ENCODE measurements at regions not wholly inside any gene's neighbourhood (a gene's known extent, or its start where the extent isn't known, plus 50 kb on each side); places are given as distances from the start of the nearest gene placed in this dataset.

GRCh38 chr3:110384601-110385000 lies 687.0 kb upstream of the NECTIN3 start:
- DNase-seq (ENCODE audit: low read depth) = no peak
- H3K4me3 ChIP-seq (ENCODE audit: low read depth, low read length) = no peak overlapping the region
- TF ChIP-seq, protein P1, sequence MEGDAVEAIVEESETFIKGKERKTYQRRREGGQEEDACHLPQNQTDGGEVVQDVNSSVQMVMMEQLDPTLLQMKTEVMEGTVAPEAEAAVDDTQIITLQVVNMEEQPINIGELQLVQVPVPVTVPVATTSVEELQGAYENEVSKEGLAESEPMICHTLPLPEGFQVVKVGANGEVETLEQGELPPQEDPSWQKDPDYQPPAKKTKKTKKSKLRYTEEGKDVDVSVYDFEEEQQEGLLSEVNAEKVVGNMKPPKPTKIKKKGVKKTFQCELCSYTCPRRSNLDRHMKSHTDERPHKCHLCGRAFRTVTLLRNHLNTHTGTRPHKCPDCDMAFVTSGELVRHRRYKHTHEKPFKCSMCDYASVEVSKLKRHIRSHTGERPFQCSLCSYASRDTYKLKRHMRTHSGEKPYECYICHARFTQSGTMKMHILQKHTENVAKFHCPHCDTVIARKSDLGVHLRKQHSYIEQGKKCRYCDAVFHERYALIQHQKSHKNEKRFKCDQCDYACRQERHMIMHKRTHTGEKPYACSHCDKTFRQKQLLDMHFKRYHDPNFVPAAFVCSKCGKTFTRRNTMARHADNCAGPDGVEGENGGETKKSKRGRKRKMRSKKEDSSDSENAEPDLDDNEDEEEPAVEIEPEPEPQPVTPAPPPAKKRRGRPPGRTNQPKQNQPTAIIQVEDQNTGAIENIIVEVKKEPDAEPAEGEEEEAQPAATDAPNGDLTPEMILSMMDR (IDR thresholded peaks at IDR 0.05; ENCODE audit: insufficient read depth, low read depth, low read length, missing control alignments) = no peak

GRCh38 chr3:110389005-110389404 lies 682.6 kb upstream of the NECTIN3 start:
- no peak for DNase-seq (ENCODE audit: low read depth)
- H3K4me3 ChIP-seq (ENCODE audit: low read depth, low read length) = no peak overlapping the region
- TF ChIP-seq, protein P1 (IDR thresholded peaks at IDR 0.05; ENCODE audit: insufficient read depth, low read depth, low read length, missing control alignments) = no peak

- no peak overlapping the region for H3K4me3 ChIP-seq (ENCODE audit: low read depth, low read length)
- DNase-seq (ENCODE audit: low read depth) = no peak
- TF ChIP-seq, protein P1 (IDR thresholded peaks at IDR 0.05; ENCODE audit: insufficient read depth, low read depth, low read length, missing control alignments) = no peak
These were observed 681.2 kb upstream of the NECTIN3 start for GRCh38 chr3:110390372-110390771.

- TF ChIP-seq, protein P1 (IDR thresholded peaks at IDR 0.05; ENCODE audit: insufficient read depth, low read depth, low read length, missing control alignments) = no peak
- DNase-seq (ENCODE audit: low read depth) = no peak
- H3K4me3 ChIP-seq (ENCODE audit: low read depth, low read length) = no peak overlapping the region
These were observed 680.6 kb upstream of the NECTIN3 start for GRCh38 chr3:110391042-110391441.

- DNase-seq (ENCODE audit: low read depth) = no peak
- no peak overlapping the region for H3K4me3 ChIP-seq (ENCODE audit: low read depth, low read length)
- TF ChIP-seq, protein P1 (IDR thresholded peaks at IDR 0.05; ENCODE audit: insufficient read depth, low read depth, low read length, missing control alignments) = no peak
These were observed 679.8 kb upstream of the NECTIN3 start for GRCh38 chr3:110391640-110392395.

GRCh38 chr3:110393941-110394340 lies 677.7 kb upstream of the NECTIN3 start:
- no peak for DNase-seq (ENCODE audit: low read depth)
- no peak overlapping the region for H3K4me3 ChIP-seq (ENCODE audit: low read depth, low read length)
- TF ChIP-seq, protein P1 (IDR thresholded peaks at IDR 0.05; ENCODE audit: insufficient read depth, low read depth, low read length, missing control alignments) = no peak

GRCh38 chr3:110397115-110397514 lies 674.5 kb upstream of the NECTIN3 start:
- no peak overlapping the region for H3K4me3 ChIP-seq (ENCODE audit: low read depth, low read length)
- DNase-seq (ENCODE audit: low read depth) = no peak
- TF ChIP-seq, protein P1 (IDR thresholded peaks at IDR 0.05; ENCODE audit: insufficient read depth, low read depth, low read length, missing control alignments) = no peak
